ENCODE measurements at regions not wholly inside any gene's neighbourhood (a gene's known extent, or its start where the extent isn't known, plus 50 kb on each side); places are given as distances from the start of the nearest gene placed in this dataset.
A peak's percentile ranks its signal among the peaks of the same experiment; 100 is the strongest.

DNA sequence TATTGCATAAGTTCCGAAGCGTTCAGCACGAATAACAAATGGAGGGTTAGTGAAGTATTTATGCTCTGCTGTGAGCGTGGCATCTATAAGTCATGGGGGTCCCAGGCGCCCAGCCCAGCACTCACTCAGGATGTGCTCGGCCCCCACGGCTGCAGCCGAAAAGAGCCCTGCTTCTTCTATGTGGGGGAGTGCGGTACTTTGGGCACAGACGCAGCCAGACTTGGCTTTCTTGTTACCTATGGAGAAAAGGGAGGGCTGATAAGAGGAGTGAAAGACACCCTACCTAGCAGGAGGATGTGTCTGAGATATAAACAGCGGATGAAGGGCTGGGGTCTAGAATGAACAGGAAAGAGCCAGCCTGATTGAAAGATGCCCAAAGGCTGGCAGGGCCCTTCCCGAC, 51.4 kb downstream of the MRPL36 start:
- WGBS, 10 experiments, result 20 to 100% (median 82%) methylated on average over 1 to 12 of the region's 12 CpGs; no CpG with 5 or more reads in 2 of the 10 experiments
- in situ Hi-C loops (cut with MboI; ENCODE audit: low pct_unique_long_range_greater_than_20kb in 2 of 9, low sequenced_read_pairs in 9 of 9, unreplicated experiment in 9 of 9), result loop anchor here in 1 of 9 experiments (25.0 kb wide), 1 partner anchor 414 kb away; no protein-coding TSS in a partner anchor
- ATAC-seq (replicated peaks in 6 of 8), result no peak

DNA sequence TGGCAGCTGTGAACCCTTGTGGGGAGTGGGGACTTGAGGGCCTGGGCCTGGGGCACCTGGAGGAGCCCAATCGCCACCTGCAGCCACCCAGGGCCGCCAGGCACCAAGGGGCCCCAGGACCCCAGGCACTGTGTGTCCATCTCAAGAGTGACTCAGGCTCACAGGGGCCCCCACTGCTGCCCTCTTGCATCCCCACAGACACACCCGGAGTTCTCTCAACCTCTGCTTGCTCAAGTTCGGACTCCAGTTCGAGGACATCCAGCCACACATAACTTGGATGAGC, 51.9 kb downstream of the MRPL36 start:
- H3K4me3 ChIP-seq, result no peak overlapping the region
- WGBS, 10 experiments, result 74 to 100% (median 83%) methylated on average over 1 to 3 of the region's 5 CpGs; no CpG with 5 or more reads in 5 of the 10 experiments
- in situ Hi-C loops (cut with MboI; ENCODE audit: low pct_unique_long_range_greater_than_20kb in 2 of 9, low sequenced_read_pairs in 9 of 9, unreplicated experiment in 9 of 9), result loop anchor here in 1 of 9 experiments (25.0 kb wide), 1 partner anchor 415 kb away; no protein-coding TSS in a partner anchor
- no peak for ATAC-seq (replicated peaks in 6 of 8)
- no peak overlapping the region for H3K27ac ChIP-seq
- no peaks in the 10 kb centered on the region for H3K4me1 ChIP-seq (replicated peaks in 1 of 2)

More for the DNA sequence above, 51.4 kb downstream of the MRPL36 start:
- no peaks in the 10 kb centered on the region for H3K4me1 ChIP-seq (replicated peaks in 1 of 2)
- H3K4me3 ChIP-seq, result no peak overlapping the region
- no peak overlapping the region for H3K27ac ChIP-seq

DNA sequence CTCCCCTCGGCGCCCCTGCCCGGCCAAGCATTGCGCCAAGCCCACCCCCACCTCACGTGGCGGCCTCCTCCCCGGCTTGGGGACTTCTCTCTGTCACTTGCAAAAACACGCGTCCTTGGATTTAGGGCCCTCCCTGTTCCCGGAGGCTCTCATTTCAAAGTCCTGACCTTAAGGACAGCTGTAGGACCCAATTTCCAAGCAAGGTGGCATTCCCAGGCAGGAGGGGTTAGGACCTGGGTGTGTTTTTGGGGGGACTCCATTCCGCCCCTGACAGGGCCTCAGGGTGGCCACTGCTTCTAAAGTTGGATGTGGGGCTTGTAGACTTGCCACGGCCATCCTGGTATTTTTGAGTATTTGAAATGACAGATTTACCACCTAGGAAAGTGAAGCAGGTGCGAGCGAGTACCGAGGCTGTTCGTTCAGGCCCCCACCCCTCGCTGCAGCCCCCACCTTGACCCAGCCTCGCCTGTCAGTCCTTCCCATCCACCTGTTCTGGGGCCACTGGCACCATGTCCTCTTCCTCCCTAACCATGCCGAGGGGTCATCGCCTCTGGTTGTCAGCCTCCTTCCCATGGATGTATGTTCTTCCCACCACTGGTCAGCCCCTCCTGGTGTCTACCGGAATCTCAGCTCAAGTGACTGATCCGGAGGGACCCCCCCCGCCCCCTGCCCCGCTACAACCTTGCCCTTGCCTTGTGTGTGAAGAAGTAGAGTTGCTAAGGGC, 52.4 kb downstream of the MRPL36 start:
- no peak overlapping the region for H3K27ac ChIP-seq
- no peaks in the 10 kb centered on the region for H3K4me1 ChIP-seq (replicated peaks in 1 of 2)
- 46 to 76% methylated on average over 3 to 8 of the region's 24 CpGs; no CpG with 5 or more reads in 8 of the 10 experiments for WGBS, 10 experiments
- H3K4me3 ChIP-seq, result no peak overlapping the region
- in situ Hi-C loops (cut with MboI; ENCODE audit: low pct_unique_long_range_greater_than_20kb in 2 of 9, low sequenced_read_pairs in 9 of 9, unreplicated experiment in 9 of 9), result loop anchor here in 1 of 9 experiments (25.0 kb wide), 1 partner anchor 415 kb away; no protein-coding TSS in a partner anchor
- no peak for ATAC-seq (replicated peaks in 6 of 8)

DNA sequence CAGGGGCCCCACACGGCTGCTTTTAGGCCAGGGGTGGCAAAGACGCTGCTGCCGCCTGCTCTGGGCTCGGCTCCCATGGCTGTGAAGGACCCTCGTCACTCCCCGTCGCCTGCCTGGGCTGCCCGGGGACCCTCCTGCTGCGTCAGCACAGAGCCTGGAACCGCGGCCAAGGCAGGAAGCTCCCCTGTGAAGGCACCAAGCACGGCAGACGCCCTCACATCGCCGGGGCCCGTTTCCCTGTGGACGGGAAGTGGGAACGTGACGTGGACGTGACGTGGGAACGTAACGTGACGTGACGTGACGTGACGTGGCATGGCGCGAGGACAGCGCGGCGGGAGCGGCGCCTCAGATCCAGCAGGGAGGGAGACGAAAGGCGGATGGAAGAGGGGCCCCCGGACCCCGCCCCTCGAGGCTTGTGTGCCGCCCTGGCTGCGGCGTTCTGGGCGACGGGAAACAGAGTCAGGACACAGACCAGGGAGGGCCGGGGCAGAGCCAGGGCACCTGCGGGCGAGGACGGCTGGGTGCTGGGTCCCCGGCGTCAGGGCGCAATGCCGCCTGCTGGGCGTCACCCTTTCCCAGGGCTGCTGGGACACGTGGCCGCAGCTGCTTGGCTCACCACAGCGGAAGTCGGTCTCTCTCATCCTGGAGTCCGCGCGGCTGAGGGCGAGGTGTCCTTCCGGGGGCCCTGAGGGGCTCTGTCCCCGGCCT, 53.1 kb downstream of the MRPL36 start:
- Histone ChIP-seq H3K27ac (no peak overlapping the region), H3K4me1 (replicated peaks in 1 of 2) (no peaks in the 10 kb centered on the region), H3K4me3 (no peak overlapping the region)
- no peak for ATAC-seq (replicated peaks in 6 of 8)
- in situ Hi-C loops (cut with MboI; ENCODE audit: low pct_unique_long_range_greater_than_20kb in 2 of 9, low sequenced_read_pairs in 9 of 9, unreplicated experiment in 9 of 9), result loop anchor here in 1 of 9 experiments (25.0 kb wide), 1 partner anchor 416 kb away; no protein-coding TSS in a partner anchor
- WGBS, 10 experiments, result 60 to 100% (median 91%) methylated on average over 1 to 13 of the region's 63 CpGs; no CpG with 5 or more reads in 7 of the 10 experiments

DNA sequence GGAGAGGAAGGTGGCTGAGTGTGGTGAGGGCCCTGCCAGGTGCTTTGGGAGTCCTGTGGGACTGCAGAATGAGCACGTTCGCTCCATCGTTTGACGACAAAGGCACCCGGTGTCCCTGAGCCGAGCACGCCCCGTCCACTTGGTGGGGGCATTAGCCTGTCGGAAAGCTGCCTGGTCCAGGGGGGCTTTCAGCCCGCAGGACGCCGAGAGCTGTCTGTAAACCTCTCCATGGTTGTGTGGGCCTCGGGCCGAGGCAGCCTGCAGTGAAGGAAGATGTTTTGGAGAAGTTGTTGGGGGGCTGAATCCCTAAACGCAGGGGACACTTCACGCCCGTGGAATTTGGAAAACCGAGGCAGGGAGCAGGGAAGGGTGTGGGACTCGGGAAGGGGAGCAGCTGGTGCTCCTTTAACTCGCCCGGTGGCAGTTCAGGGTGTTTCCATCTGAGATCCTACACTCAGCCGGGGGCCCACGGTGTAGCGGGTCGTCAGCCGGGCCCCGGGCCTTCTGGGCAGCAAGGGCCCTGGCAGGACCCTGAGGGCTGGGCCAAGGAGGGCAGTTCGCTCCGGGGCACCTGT, 53.8 kb downstream of the MRPL36 start:
- WGBS, 10 experiments, result 73 to 94% (median 77%) methylated on average over 5 to 8 of the region's 29 CpGs; no CpG with 5 or more reads in 7 of the 10 experiments
- Histone ChIP-seq H3K4me3 (no peak overlapping the region), H3K27ac (no peak overlapping the region), H3K4me1 (replicated peaks in 1 of 2) (no peaks in the 10 kb centered on the region)
- in situ Hi-C loops (cut with MboI; ENCODE audit: low pct_unique_long_range_greater_than_20kb in 2 of 9, low sequenced_read_pairs in 9 of 9, unreplicated experiment in 9 of 9), result loop anchor here in 1 of 9 experiments (25.0 kb wide), 1 partner anchor 416 kb away; no protein-coding TSS in a partner anchor
- no peak for ATAC-seq (replicated peaks in 6 of 8)

DNA sequence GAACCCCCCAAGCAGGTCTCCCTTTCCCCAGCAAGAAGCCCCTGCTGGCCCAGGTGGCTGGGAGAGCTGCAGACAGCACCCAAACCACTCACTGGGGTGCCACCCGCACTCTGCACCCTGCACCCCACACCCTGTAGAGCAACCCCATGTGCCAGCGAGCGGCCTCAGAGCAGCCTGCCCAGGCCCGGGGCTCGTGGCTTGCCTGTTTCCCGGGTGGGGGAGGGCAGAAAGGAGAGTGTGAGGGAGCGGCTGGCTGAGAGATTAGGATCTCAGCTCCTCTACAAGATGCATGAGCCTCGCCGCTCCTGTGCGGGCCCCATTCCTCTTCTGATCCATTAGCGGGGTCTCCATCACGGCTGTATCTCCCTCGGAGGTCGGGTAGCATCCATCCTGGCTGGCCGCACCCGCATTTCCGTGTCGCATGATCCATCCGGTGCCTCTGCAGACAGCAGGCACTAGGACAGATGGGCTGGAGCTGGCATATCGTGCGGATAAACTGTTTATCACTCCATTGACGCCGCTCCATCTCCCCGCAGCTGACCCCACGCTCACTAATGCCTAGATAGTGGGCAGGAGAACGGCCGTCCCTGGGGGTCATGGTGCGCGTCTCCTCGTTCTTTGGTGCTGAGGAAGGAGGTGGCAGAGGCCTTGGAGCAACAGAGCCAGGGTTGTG, 54.4 kb downstream of the MRPL36 start:
- Histone ChIP-seq H3K4me3 (no peak overlapping the region), H3K27ac (no peak overlapping the region), H3K4me1 (replicated peaks in 1 of 2) (no peaks in the 10 kb centered on the region)
- 67 to 100% (median 93%) methylated on average over 3 to 12 of the region's 30 CpGs; no CpG with 5 or more reads in 6 of the 10 experiments for WGBS, 10 experiments
- no peak for ATAC-seq (replicated peaks in 6 of 8)
- in situ Hi-C loops (cut with MboI; ENCODE audit: low pct_unique_long_range_greater_than_20kb in 2 of 9, low sequenced_read_pairs in 9 of 9, unreplicated experiment in 9 of 9), result loop anchor here in 1 of 9 experiments (25.0 kb wide), 1 partner anchor 417 kb away; no protein-coding TSS in a partner anchor

DNA sequence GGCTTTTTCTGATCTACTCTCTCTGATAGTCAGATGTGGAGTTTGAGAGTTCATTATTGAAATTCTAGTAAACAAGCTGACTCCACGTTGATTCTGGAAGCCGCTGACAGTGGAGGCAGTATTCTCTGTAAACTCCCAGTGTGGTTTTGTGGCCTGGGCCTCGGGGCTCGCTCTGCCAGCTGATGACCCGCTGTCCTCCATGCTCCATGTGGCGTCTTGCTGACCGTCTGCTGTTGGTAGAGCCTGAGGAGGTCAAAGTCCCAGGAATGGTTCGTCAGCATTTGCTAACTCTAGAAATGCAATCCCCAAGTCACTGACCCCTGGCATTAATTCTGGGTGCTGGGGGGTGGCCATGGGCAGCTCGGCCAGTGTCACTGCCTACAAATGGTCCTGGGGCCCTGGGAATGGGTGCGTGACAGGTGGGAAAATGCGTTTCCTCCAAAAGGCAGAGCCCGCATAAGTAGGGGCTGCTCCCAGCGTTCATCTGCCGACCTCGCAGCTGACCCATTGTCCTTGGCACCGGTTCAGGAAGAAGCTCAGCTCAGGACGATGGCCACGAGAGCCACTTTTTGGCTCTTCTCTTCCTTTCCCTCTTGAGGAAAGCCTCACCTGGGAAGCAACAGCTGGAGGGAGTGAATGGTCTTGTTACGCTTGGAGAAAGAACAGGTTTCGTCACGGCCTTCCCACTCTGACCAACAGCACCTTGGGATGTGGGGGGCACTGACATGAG, 55.1 kb downstream of the MRPL36 start:
- in situ Hi-C loops (cut with MboI; ENCODE audit: low pct_unique_long_range_greater_than_20kb in 2 of 9, low sequenced_read_pairs in 9 of 9, unreplicated experiment in 9 of 9), result loop anchor here in 1 of 9 experiments (25.0 kb wide), 1 partner anchor 418 kb away; no protein-coding TSS in a partner anchor
- WGBS, 10 experiments, result 7 to 90% (median 77%) methylated on average over 1 to 13 of the region's 21 CpGs
- Histone ChIP-seq H3K4me1 (replicated peaks in 1 of 2) (no peaks in the 10 kb centered on the region), H3K4me3 (no peak overlapping the region), H3K27ac (no peak overlapping the region)
- ATAC-seq (replicated peaks in 6 of 8), result no peak

DNA sequence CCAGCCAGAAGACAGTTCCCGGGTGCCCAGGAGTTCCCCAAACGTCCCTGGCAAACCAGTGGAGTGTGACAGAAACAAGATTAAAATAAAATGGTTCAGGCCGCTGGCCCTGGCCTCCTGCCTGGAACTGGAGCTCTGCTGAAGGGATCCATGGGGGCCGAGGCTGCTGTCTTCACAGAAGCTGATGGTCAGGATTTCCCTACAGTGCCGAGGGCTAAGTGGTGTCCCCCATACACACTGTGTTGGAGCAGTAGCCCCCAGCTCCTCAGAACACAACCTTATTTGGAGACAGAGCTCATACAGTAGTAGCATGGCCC, 55.9 kb downstream of the MRPL36 start:
- in situ Hi-C loops (cut with MboI; ENCODE audit: low pct_unique_long_range_greater_than_20kb in 2 of 9, low sequenced_read_pairs in 9 of 9, unreplicated experiment in 9 of 9), result loop anchor here in 1 of 9 experiments (25.0 kb wide), 1 partner anchor 419 kb away; no protein-coding TSS in a partner anchor
- H3K27ac ChIP-seq, result no peak overlapping the region
- ATAC-seq (replicated peaks in 6 of 8), result no peak

DNA sequence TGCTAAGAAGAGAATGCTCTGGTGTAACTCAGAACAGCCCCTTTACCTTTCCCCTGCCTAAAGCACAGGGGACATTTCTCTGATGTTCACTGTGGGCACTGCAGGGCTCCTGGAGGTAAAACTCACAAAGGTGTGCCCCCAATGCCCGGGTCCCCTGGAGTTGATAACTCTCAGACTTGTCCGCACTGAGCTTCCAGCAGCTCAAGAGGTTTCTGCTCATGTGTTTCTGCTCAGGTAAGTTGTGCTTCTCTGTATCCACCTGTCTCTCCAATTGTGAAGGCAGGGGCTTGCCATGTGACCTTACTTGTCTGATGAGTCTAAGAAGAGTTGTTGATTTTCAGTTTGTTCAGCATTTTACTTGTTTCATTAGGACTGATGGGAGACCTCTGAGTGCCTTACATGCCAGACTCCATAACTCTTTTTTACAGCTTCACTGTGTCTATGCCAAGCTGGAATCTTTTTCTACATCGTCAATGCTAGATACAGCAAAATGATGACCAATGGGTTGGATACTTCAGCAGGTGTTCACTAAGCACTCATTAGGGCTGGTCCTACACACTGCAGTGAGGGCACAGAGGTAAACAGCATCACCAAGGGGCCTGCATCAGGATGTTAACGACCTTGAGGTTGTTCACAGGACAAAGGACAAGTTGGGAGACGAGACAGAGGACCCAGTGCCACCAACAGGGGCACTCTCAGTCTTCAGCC, 56.4 kb downstream of the MRPL36 start:
- WGBS, 10 experiments, result 10 to 83% (median 66%) methylated on average over 2 to 4 of the region's 5 CpGs; no CpG with 5 or more reads in 2 of the 10 experiments
- H3K4me3 ChIP-seq, result no peak overlapping the region
- H3K4me1 ChIP-seq (replicated peaks in 1 of 2), result no peaks in the 10 kb centered on the region
- H3K27ac ChIP-seq, result no peak overlapping the region
- ATAC-seq (replicated peaks in 6 of 8), result no peak
- in situ Hi-C loops (cut with MboI; ENCODE audit: low pct_unique_long_range_greater_than_20kb in 2 of 9, low sequenced_read_pairs in 9 of 9, unreplicated experiment in 9 of 9), result loop anchor here in 1 of 9 experiments (25.0 kb wide), 1 partner anchor 419 kb away; no protein-coding TSS in a partner anchor

More for the DNA sequence above, 55.9 kb downstream of the MRPL36 start:
- 17 to 100% (median 46%) methylated on average over 1 to 4 of the region's 5 CpGs; no CpG with 5 or more reads in 4 of the 10 experiments for WGBS, 10 experiments
- Histone ChIP-seq H3K4me1 (replicated peaks in 1 of 2) (no peaks in the 10 kb centered on the region), H3K4me3 (no peak overlapping the region)

DNA sequence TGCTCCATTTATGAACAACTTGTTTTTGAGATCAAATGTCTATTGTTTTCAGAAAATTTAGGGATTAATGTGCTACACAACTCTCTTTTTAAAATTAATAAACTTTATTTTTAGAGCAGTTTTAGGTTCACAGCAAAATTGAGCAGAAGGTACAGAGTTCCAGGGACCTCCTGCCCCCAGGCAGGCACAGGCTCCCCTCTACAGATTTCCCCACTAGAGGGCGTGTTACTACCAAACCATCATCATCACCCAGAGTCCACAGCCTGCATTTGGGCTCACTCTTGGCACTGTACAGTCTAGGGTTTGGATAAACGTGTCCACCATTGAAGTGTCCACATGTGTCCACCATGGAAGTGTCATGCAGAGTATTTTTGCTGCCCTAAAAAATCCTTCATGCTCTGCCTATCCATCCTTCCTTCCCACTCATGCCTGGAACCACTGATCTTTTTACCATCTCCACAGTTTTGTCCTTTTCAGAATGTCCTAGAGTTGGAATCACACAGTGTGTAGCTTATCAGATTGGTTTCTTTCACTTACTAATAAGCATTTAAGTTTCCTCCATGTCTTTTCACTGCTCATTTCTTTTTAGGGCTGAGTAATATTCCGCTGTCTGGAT, 61.7 kb downstream of the MRPL36 start:
- ATAC-seq (replicated peaks in 6 of 8), result peak in 3 of 8 experiments; percentile 55 to 74 (median 73)
- WGBS, 10 experiments, result 0 to 100% (median 42%) methylated on average over 1 to 3 of the region's 3 CpGs
- no peak overlapping the region for H3K27ac ChIP-seq
- in situ Hi-C loops (cut with MboI; ENCODE audit: low pct_unique_long_range_greater_than_20kb in 2 of 9, low sequenced_read_pairs in 9 of 9, unreplicated experiment in 9 of 9), result loop anchor here in 1 of 9 experiments (25.0 kb wide), 1 partner anchor 424 kb away; no protein-coding TSS in a partner anchor
- no peaks in the 10 kb centered on the region for H3K4me1 ChIP-seq (replicated peaks in 1 of 2)
- no peak overlapping the region for H3K4me3 ChIP-seq
